HEK293 (cell line): ENCODE measurements at regions not wholly inside any gene's neighbourhood (a gene's known extent, or its start where the extent isn't known, plus 50 kb on each side); places are given as distances from the start of the nearest gene placed in this dataset.

Experiments
- CTCF ChIA-PET: fragments of 350-600 bp; formaldehyde crosslinking; extraction: SDS; loops from one replicate; lab custom pipeline; 2021; ENCODE audit warnings: antibody characterized with exemption; lab: Yijun Ruan, JAX
- POLR2A ChIA-PET: fragments of 300-600 bp; formaldehyde crosslinking; extraction: SDS; loops from one replicate; lab custom pipeline; 2020; ENCODE audit warnings: antibody characterized with exemption, inconsistent platforms; lab: Yijun Ruan, JAX
- H3K27ac ChIP-seq: fragments of 200-500 bp; sonication (Bioruptor generic); 2 replicates; pipeline ENCODE4 v1.5.1; 2014; ENCODE audit warnings: low read depth, low read length, control low read depth, inconsistent platforms; ENCODE audit errors: extremely low read depth
- H3K36me3 ChIP-seq, 2 experiments: fragments of 200-500 bp in 1 of 2; sonication (Bioruptor generic) in 1 of 2; 1 replicate in 1 of 2; 2 replicates in 1 of 2; pipeline ENCODE4 v1.5.1; 2014 to 2017; ENCODE audit warnings: inconsistent platforms in 2 of 2, low read length in 2 of 2; ENCODE audit not compliant: control insufficient read depth in 2 of 2, insufficient read depth in 1 of 2
- H3K4me1 ChIP-seq: fragments of 200-500 bp; sonication (Bioruptor generic); 2 replicates; pipeline ENCODE4 v1.5.1; 2014; ENCODE audit warnings: mild to moderate bottlenecking, low read length, inconsistent platforms; ENCODE audit not compliant: control insufficient read depth, insufficient read depth
- H3K4me3 ChIP-seq: 2 replicates; pipeline ENCODE4 v1.5.1; 2011; ENCODE audit warnings: low read depth, mild to moderate bottlenecking, control low read depth, low read length, moderate library complexity
- H3K9me3 ChIP-seq: fragments of 200-500 bp; sonication (Bioruptor generic); 2 replicates; pipeline ENCODE4 v1.5.1; 2014; ENCODE audit warnings: low read depth, low read length, inconsistent platforms; ENCODE audit not compliant: control insufficient read depth, insufficient read depth
- ELK4 ChIP-seq: IDR thresholded peaks from 2 replicates; pipeline ENCODE4 v1.6.1; 2011; ENCODE audit warnings: mild to moderate bottlenecking, low read depth, low read length, borderline replicate concordance
- GLIS2 ChIP-seq: fragments of 450-650 bp; formaldehyde crosslinking; IDR thresholded peaks from 2 replicates; pipeline ENCODE4 v1.5.1; 2016; ENCODE audit warnings: missing biosample characterization, missing genetic modification characterization
- KLF16 ChIP-seq: fragments of 450-650 bp; formaldehyde crosslinking; IDR thresholded peaks from 2 replicates; pipeline ENCODE4 v1.5.1; 2017; ENCODE audit warnings: missing biosample characterization, missing genetic modification characterization
- MYNN ChIP-seq: fragments of 450-650 bp; formaldehyde crosslinking; IDR thresholded peaks from 2 replicates; pipeline ENCODE4 v1.5.1; 2016; ENCODE audit warnings: missing biosample characterization, missing genetic modification characterization, borderline replicate concordance
- PATZ1 ChIP-seq: fragments of 450-650 bp; formaldehyde crosslinking; IDR thresholded peaks from 2 replicates; pipeline ENCODE4 v1.5.1; 2016; ENCODE audit warnings: missing biosample characterization, missing genetic modification characterization
- PRDM4 ChIP-seq: fragments of 450-650 bp; formaldehyde crosslinking; IDR thresholded peaks from 2 replicates; pipeline ENCODE4 v1.5.1; 2017; ENCODE audit warnings: missing biosample characterization, missing genetic modification characterization
- REPIN1 ChIP-seq: fragments of 450-650 bp; formaldehyde crosslinking; IDR thresholded peaks from 2 replicates; pipeline ENCODE4 v1.5.1; 2017; ENCODE audit warnings: missing biosample characterization, missing genetic modification characterization, low read depth
- TCF7L2 ChIP-seq: IDR thresholded peaks from 2 replicates; pipeline ENCODE4 v1.6.1; 2011; ENCODE audit warnings: low read depth, mild to moderate bottlenecking, inconsistent platforms, low read length, moderate library complexity, borderline replicate concordance
- ZBTB48 ChIP-seq: fragments of 450-650 bp; formaldehyde crosslinking; IDR thresholded peaks from 2 replicates; pipeline ENCODE4 v1.5.1; 2016; ENCODE audit warnings: missing biosample characterization, missing genetic modification characterization
- ZFP69B ChIP-seq: fragments of 450-650 bp; formaldehyde crosslinking; IDR thresholded peaks from 2 replicates; pipeline ENCODE4 v1.5.1; 2016; ENCODE audit warnings: missing biosample characterization, missing genetic modification characterization
- ZNF221 ChIP-seq: fragments of 450-650 bp; formaldehyde crosslinking; IDR thresholded peaks from 2 replicates; pipeline ENCODE4 v1.5.1; 2017; ENCODE audit warnings: missing biosample characterization, missing genetic modification characterization, borderline replicate concordance
- ZNF248 ChIP-seq: fragments of 450-650 bp; formaldehyde crosslinking; IDR thresholded peaks from 2 replicates; pipeline ENCODE4 v1.5.1; 2017; ENCODE audit warnings: missing biosample characterization, missing genetic modification characterization
- ZNF391 ChIP-seq: fragments of 450-650 bp; formaldehyde crosslinking; IDR thresholded peaks from 2 replicates; pipeline ENCODE4 v1.5.1; 2016; ENCODE audit warnings: low read depth, missing biosample characterization, missing genetic modification characterization, borderline replicate concordance
- ZNF513 ChIP-seq: fragments of 450-650 bp; IDR thresholded peaks from 2 replicates; pipeline ENCODE4 v1.5.1; 2018; ENCODE audit warnings: missing biosample characterization, missing genetic modification characterization
- ZNF544 ChIP-seq: fragments of 450-650 bp; formaldehyde crosslinking; IDR thresholded peaks from 2 replicates; pipeline ENCODE4 v1.5.0; 2017; ENCODE audit warnings: missing biosample characterization, missing genetic modification characterization
- ZNF571 ChIP-seq: fragments of 450-650 bp; formaldehyde crosslinking; IDR thresholded peaks from 2 replicates; pipeline ENCODE4 v1.5.0; 2017; ENCODE audit warnings: missing biosample characterization, missing genetic modification characterization
- ZNF580 ChIP-seq: fragments of 450-650 bp; formaldehyde crosslinking; IDR thresholded peaks from 2 replicates; pipeline ENCODE4 v1.5.1; 2016; ENCODE audit warnings: missing biosample characterization, missing genetic modification characterization
- ZNF623 ChIP-seq: fragments of 450-650 bp; formaldehyde crosslinking; IDR thresholded peaks from 2 replicates; pipeline ENCODE4 v1.5.1; 2016; ENCODE audit warnings: missing biosample characterization, missing genetic modification characterization
- ZNF701 ChIP-seq: fragments of 450-650 bp; formaldehyde crosslinking; IDR thresholded peaks from 2 replicates; pipeline ENCODE4 v1.5.1; 2016; ENCODE audit warnings: missing biosample characterization, missing genetic modification characterization
- ZXDB ChIP-seq: fragments of 450-650 bp; formaldehyde crosslinking; IDR thresholded peaks from 2 replicates; pipeline ENCODE4 v1.5.1; 2016; ENCODE audit warnings: missing biosample characterization, missing genetic modification characterization
- TF ChIP-seq, protein P1 (sequence below): sonication (generic); formaldehyde crosslinking; IDR thresholded peaks from 2 replicates; pipeline ENCODE4 v1.8.1; 2022; ENCODE audit warnings: mild to moderate bottlenecking, moderate library complexity, missing genetic modification reagents
- TF ChIP-seq, protein P2 (sequence below): fragments of 450-650 bp; formaldehyde crosslinking; IDR thresholded peaks from 2 replicates; pipeline ENCODE4 v1.5.1; 2016; ENCODE audit warnings: missing biosample characterization, missing genetic modification characterization

GRCh38 chr2:224191465-224191864 is 152.4 kb upstream of the SERPINE2 start:
- Histone ChIP-seq H3K27ac (no peak overlapping the region), H3K36me3 (no peaks in the 10 kb centered on the region), H3K4me3 (no peak overlapping the region), H3K9me3 (no peaks in the 10 kb centered on the region), H3K4me1 (no peaks in the 10 kb centered on the region)
- TF ChIP-seq ZBTB48 (tag by site-specific recombination): no peak
- TF ChIP-seq GLIS2 (tag by site-specific recombination): no peak
- TF ChIP-seq ZNF580 (tag by site-specific recombination): no peak
- no peak for TF ChIP-seq REPIN1 (tag by site-specific recombination)
- TF ChIP-seq ZNF248: no peak
- no peak for TF ChIP-seq KLF16 (tag by site-specific recombination)
- CTCF ChIA-PET: no interaction called here
- POLR2A ChIA-PET: no interaction called here

DNA sequence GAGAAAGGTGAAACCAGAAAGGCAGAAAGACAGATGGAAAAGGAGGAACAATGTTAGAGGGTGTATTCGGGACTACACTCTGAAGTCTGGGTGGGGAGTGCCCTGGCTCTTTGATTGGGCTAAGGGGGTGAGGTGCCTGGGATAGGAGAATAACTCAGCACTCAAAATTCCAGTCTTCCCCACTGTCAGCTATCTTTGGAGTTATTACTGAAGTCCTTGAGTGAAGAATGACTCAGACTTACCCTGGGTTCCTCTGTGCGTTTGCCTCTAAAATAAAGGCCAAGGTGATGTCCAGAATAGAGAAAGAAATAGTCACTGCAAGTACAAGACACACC is 151.8 kb upstream of the SERPINE2 start:
- no peaks in the 10 kb centered on the region for H3K4me1 ChIP-seq
- TF ChIP-seq ZFP69B (tag by site-specific recombination): no peak
- no peak for TF ChIP-seq TCF7L2
- TF ChIP-seq, protein P1, sequence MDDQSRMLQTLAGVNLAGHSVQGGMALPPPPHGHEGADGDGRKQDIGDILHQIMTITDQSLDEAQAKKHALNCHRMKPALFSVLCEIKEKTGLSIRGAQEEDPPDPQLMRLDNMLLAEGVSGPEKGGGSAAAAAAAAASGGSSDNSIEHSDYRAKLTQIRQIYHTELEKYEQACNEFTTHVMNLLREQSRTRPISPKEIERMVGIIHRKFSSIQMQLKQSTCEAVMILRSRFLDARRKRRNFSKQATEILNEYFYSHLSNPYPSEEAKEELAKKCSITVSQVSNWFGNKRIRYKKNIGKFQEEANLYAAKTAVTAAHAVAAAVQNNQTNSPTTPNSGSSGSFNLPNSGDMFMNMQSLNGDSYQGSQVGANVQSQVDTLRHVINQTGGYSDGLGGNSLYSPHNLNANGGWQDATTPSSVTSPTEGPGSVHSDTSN (CRISPR knock-in tag): no peak
- no peak for TF ChIP-seq ZNF391
- TF ChIP-seq, all 188 proteins: peak for 0
- Histone ChIP-seq H3K9me3 (no peaks in the 10 kb centered on the region), H3K36me3 (no peaks in the 10 kb centered on the region), H3K4me3 (no peak overlapping the region), H3K27ac (no peak overlapping the region)
- POLR2A ChIA-PET: no interaction called here
- CTCF ChIA-PET: no interaction called here

- Histone ChIP-seq H3K9me3 (no peaks in the 10 kb centered on the region), H3K27ac (no peak overlapping the region), H3K36me3 (no peaks in the 10 kb centered on the region), H3K4me3 (no peak overlapping the region), H3K4me1 (no peaks in the 10 kb centered on the region)
- ChIA-PET POLR2A (no interaction called here), CTCF (no interaction called here)
- TF ChIP-seq ZNF571 (tag by site-specific recombination): no peak
- TF ChIP-seq, protein P2, sequence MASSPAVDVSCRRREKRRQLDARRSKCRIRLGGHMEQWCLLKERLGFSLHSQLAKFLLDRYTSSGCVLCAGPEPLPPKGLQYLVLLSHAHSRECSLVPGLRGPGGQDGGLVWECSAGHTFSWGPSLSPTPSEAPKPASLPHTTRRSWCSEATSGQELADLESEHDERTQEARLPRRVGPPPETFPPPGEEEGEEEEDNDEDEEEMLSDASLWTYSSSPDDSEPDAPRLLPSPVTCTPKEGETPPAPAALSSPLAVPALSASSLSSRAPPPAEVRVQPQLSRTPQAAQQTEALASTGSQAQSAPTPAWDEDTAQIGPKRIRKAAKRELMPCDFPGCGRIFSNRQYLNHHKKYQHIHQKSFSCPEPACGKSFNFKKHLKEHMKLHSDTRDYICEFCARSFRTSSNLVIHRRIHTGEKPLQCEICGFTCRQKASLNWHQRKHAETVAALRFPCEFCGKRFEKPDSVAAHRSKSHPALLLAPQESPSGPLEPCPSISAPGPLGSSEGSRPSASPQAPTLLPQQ (tag by site-specific recombination): no peak
- TF ChIP-seq ZNF513 (tag by site-specific recombination): no peak
- no peak for TF ChIP-seq PATZ1 (tag by site-specific recombination)
- no peak for TF ChIP-seq ZNF544 (tag by site-specific recombination)
- TF ChIP-seq MYNN: no peak
- no peak for TF ChIP-seq ZNF221 (tag by site-specific recombination)
- no peak for TF ChIP-seq ELK4
- TF ChIP-seq PRDM4: no peak
- TF ChIP-seq ZXDB: no peak
- TF ChIP-seq ZNF701 (tag by site-specific recombination): no peak
- TF ChIP-seq ZNF623 (tag by site-specific recombination): no peak
Measured at GRCh38 chr2:224190234-224190935, 151.3 kb upstream of the SERPINE2 start.
